Gastroesophageal sphincter (tissue), 4 donors: ENCODE measurements at regions not wholly inside any gene's neighbourhood (a gene's known extent, or its start where the extent isn't known, plus 50 kb on each side); places are given as distances from the start of the nearest gene placed in this dataset.

ENCODE experiments used
- ATAC-seq: fragments of 150-250 bp; one replicate; pipeline ENCODE4 v1.9.1; 2016; ENCODE audit warnings: mild to moderate bottlenecking, moderate library complexity
- H3K27ac ChIP-seq, 4 donors: fragments of 200-600 bp; sonication (generic) in 3 of 4; 1 replicate in 3 of 4; 2 replicates in 1 of 4; pipeline ENCODE4 v1.5.1; 2016 to 2019
- H3K27me3 ChIP-seq: fragments of 200-600 bp; sonication (generic); one replicate; pipeline ENCODE4 v1.5.1; 2019
- H3K36me3 ChIP-seq, 2 donors: fragments of 200-600 bp; sonication (generic); one replicate each; pipeline ENCODE4 v1.5.1; 2019; ENCODE audit warnings: control low read depth in 1 of 2
- H3K4me1 ChIP-seq, 3 donors: fragments of 200-600 bp; sonication (generic); 1 replicate in 2 of 3; 2 replicates in 1 of 3; pipeline ENCODE4 v1.5.1; 2016 to 2019; ENCODE audit warnings: control low read depth in 2 of 3
- H3K4me3 ChIP-seq, 2 donors: fragments of 200-600 bp; sonication (generic); one replicate each; pipeline ENCODE4 v1.5.1; 2019; ENCODE audit warnings: mild to moderate bottlenecking in 1 of 2, moderate library complexity in 1 of 2
- H3K9me3 ChIP-seq, 3 donors: fragments of 200-600 bp; sonication (generic); one replicate each; pipeline ENCODE4 v1.5.1; 2017 to 2019; ENCODE audit warnings: control low read depth in 2 of 3
- EP300 ChIP-seq: sonication (generic); formaldehyde crosslinking; IDR thresholded peaks from one replicate; pipeline ENCODE4 v1.6.1; 2017; ENCODE audit warnings: antibody characterized with exemption, mild to moderate bottlenecking
- POLR2A ChIP-seq, 2 donors: fragments of 450-650 bp; IDR thresholded peaks; one replicate each; pipeline ENCODE4 v1.6.1; 2017; ENCODE audit warnings: antibody characterized with exemption in 2 of 2, mild to moderate bottlenecking in 2 of 2, moderate library complexity in 1 of 2
- POLR2AphosphoS5 ChIP-seq: sonication (generic); formaldehyde crosslinking; IDR thresholded peaks from one replicate; pipeline ENCODE4 v1.6.1; 2017; ENCODE audit warnings: antibody characterized with exemption
- WGBS, 2 donors: methylation state at CpG; one replicate each; pipeline ENCODE4 v1.1.5; 2018; ENCODE audit warnings: low coverage in 1 of 2; 5-methylcytosine and 5-hydroxymethylcytosine counted together
- TF ChIP-seq, protein P1 (sequence below), 4 experiments: fragments of 200-600 bp in 2 of 4; fragments of 450-650 bp in 2 of 4; sonication (generic) in 1 of 4; IDR thresholded peaks; one replicate each; pipeline ENCODE4 v1.5.1; 2017 to 2019; ENCODE audit warnings: antibody characterized with exemption in 4 of 4, mild to moderate bottlenecking in 2 of 4, moderate library complexity in 2 of 4

DNA sequence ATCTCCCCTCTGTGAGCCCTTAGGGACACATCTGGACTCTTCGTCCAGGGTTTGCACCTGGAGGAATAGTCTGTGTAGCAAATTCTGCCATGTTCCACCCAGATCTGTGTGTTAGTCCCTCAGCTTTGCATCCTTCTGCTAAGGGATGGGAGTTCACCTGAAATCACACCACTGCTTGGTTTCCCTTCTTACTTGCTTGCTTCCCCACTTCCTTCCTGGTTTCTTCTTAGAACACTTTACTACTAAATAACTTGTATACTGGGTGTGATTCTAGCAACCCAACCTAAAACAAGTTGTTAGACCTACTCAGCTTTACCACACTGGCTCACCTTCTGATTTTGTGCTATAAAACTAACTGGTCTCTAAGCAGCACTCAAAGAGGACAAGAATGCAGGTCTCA is 202.6 kb upstream of the MAP3K1 start:
- ATAC-seq: no peak
- 71 to 86% methylated on average over 1 of the region's 1 CpG for WGBS, 2 donors
- TF ChIP-seq POLR2AphosphoS5: no peak
- no peak for TF ChIP-seq EP300
- TF ChIP-seq POLR2A (IDR thresholded peaks at IDR 0.05): no peak
- TF ChIP-seq, protein P1, sequence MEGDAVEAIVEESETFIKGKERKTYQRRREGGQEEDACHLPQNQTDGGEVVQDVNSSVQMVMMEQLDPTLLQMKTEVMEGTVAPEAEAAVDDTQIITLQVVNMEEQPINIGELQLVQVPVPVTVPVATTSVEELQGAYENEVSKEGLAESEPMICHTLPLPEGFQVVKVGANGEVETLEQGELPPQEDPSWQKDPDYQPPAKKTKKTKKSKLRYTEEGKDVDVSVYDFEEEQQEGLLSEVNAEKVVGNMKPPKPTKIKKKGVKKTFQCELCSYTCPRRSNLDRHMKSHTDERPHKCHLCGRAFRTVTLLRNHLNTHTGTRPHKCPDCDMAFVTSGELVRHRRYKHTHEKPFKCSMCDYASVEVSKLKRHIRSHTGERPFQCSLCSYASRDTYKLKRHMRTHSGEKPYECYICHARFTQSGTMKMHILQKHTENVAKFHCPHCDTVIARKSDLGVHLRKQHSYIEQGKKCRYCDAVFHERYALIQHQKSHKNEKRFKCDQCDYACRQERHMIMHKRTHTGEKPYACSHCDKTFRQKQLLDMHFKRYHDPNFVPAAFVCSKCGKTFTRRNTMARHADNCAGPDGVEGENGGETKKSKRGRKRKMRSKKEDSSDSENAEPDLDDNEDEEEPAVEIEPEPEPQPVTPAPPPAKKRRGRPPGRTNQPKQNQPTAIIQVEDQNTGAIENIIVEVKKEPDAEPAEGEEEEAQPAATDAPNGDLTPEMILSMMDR (IDR thresholded peaks at IDR 0.05): no peak
- H3K9me3 ChIP-seq: peaks cover 0 to 9% (median 0%) of the 10 kb centered on the region in 3 donors
- H3K27ac ChIP-seq: no peak overlapping the region
- no peaks in the 10 kb centered on the region for H3K36me3 ChIP-seq
- H3K4me3 ChIP-seq: no peak overlapping the region
- H3K27me3 ChIP-seq: no peaks in the 10 kb centered on the region
- H3K4me1 ChIP-seq: peaks cover 11 to 44% (median 20%) of the 10 kb centered on the region in 3 donors

DNA sequence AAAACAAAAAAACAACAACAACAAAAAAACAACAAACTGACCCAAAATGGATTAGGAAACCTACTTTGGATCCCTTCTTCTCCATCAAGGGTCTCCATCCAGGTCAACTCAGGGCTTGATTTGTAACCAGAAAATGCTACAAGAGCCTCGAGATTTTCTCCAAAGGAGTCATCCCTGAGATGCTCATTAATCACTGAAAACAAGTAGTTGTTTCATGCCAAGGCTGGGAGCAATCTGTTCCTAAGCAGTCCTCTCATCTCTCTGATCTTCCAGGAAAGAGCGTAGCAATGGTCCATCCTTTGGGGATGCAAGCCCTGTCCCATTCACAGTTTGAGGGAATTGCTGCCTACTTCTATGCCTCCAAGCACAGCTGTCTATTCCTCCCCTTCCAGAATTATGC is 203.0 kb upstream of the MAP3K1 start:
- no peak for TF ChIP-seq POLR2AphosphoS5
- no peak for TF ChIP-seq POLR2A (IDR thresholded peaks at IDR 0.05)
- TF ChIP-seq, protein P1 (IDR thresholded peaks at IDR 0.05): no peak
- no peak for TF ChIP-seq EP300
- Histone ChIP-seq H3K27me3 (no peaks in the 10 kb centered on the region), H3K4me3 (no peak overlapping the region), H3K4me1 (peaks cover 11 to 48% (median 24%) of the 10 kb centered on the region in 3 donors), H3K9me3 (peaks cover 0 to 6% (median 0%) of the 10 kb centered on the region in 3 donors), H3K27ac (no peak overlapping the region), H3K36me3 (no peaks in the 10 kb centered on the region)
- 40 to 63% methylated on average over 1 to 2 of the region's 2 CpGs for WGBS, 2 donors
- no peak for ATAC-seq

DNA sequence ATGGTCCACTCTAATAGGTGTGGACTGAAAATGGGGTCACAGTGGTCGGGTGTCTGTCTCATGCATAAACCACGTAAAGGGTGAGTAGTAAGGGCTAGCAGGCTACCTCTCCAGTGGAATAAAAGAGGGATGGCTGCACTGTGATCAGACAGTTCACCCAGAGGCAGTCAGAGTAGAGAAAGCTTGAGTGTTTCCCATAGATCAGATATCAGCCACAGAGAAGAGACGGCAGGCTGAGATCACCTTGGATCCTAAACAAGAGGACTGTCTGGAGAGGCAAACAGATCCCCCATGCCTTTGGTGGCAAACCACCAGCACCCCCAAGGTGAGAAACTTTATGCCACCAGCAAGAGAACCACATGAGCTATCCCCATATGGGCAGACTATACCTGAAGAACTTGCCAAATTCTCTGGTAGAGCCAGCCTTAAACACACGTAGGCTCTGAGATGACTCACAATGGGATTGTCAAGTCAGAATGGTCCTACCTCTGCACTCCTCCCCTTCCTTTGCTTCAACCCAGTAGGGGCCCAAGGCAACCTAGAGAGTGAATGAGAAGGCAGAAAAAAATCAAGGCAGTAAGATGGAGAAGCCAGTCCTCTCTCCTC is 205.2 kb upstream of the MAP3K1 start:
- no peak overlapping the region for H3K4me3 ChIP-seq
- H3K4me1 ChIP-seq: peaks cover under 1 to 40% (median 11%) of the 10 kb centered on the region in 3 donors
- no peaks in the 10 kb centered on the region for H3K27me3 ChIP-seq
- no peak for ATAC-seq
- WGBS, 2 donors: 83 to 88% methylated on average over 2 to 4 of the region's 4 CpGs
- no peak overlapping the region for H3K27ac ChIP-seq
- peaks cover 0 to 6% (median 0%) of the 10 kb centered on the region in 3 donors for H3K9me3 ChIP-seq
- TF ChIP-seq POLR2A (IDR thresholded peaks at IDR 0.05) (no peak), EP300 (no peak), POLR2AphosphoS5 (no peak)
- H3K36me3 ChIP-seq: no peaks in the 10 kb centered on the region

DNA sequence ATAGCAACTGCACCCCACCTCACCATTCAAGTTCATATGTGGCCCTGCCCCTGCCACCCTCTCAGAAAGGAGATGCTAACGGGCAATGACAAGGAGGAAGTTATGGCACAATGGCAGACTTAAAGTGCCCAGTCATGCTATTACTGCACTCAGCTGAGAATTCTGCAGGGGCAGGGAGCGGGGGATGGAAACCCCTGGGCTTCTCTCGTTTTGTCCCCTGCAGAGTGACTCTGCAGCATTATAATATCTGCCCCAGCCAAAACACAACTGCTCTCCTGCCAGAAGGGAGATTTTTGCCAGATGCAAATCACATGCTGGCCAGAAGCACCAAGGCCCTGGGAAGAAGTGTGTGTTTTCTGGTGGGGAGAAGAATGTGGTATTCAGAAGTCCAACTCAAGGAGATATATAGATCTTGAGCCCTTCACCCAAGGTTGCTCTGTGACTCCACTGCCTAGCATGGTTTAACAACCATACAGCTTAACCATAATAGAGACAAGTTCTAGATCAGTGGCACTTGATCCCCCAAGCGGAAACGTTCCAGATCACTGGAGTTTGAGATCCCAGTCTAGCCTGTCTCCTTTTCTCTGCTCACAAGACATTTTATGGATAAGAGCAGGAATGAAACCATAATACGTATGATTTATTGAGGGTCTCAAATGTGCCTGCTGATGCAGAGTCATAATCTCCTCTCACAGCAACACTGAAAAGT is 207.0 kb upstream of the MAP3K1 start:
- H3K4me3 ChIP-seq: no peak overlapping the region
- H3K4me1 ChIP-seq: peaks cover 0 to 32% (median 9%) of the 10 kb centered on the region in 3 donors
- H3K27me3 ChIP-seq: no peaks in the 10 kb centered on the region
- TF ChIP-seq, protein P1 (IDR thresholded peaks at IDR 0.05): no peak
- TF ChIP-seq EP300 (no peak), POLR2AphosphoS5 (no peak), POLR2A (IDR thresholded peaks at IDR 0.05) (no peak)
- 77 to 83% methylated on average over 5 to 6 of the region's 6 CpGs for WGBS, 2 donors
- no peak for ATAC-seq
- no peaks in the 10 kb centered on the region for H3K36me3 ChIP-seq
- peaks cover 0 to 6% (median 0%) of the 10 kb centered on the region in 3 donors for H3K9me3 ChIP-seq
- H3K27ac ChIP-seq: no peak overlapping the region

DNA sequence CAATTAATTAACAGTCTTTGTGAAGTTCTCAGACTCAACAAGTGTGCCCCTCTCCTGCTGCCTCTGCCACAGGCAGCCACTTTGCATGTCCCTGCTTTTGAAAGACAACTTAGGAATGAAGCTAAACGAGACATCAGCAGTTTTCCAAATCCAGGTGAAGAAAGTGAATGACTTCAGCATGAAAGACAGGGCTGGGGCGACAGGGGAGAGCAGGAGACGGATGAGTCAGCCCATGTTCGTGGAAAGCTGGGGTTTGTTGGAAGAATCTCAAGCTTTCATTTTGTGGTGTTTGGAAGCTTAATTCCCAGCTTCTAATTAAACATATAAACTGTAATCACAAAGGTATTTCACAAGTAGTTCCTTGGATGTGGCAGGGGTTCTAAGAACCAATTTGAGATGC is 207.8 kb upstream of the MAP3K1 start:
- no peak for ATAC-seq
- Histone ChIP-seq H3K4me3 (no peak overlapping the region), H3K4me1 (peaks cover 0 to 28% (median 9%) of the 10 kb centered on the region in 3 donors), H3K27ac (no peak overlapping the region), H3K27me3 (no peaks in the 10 kb centered on the region), H3K36me3 (no peaks in the 10 kb centered on the region), H3K9me3 (peaks cover 0 to 6% (median 0%) of the 10 kb centered on the region in 3 donors)
- WGBS, 2 donors: 56 to 62% methylated on average over 3 to 4 of the region's 4 CpGs
- no peak for TF ChIP-seq EP300
- no peak for TF ChIP-seq POLR2A (IDR thresholded peaks at IDR 0.05)
- TF ChIP-seq, protein P1 (IDR thresholded peaks at IDR 0.05): no peak
- TF ChIP-seq POLR2AphosphoS5: no peak
